NCI-H2029 (cell line): ENCODE measurements at regions not wholly inside any gene's neighbourhood (a gene's known extent, or its start where the extent isn't known, plus 50 kb on each side); places are given as distances from the start of the nearest gene placed in this dataset.
"Not testable (repeated sequence)": the region's sequence is repeated elsewhere in the genome, so short reads cannot be mapped to it uniquely, and the experiment has no call there.

Source experiments
- DNase-seq: peaks from one replicate; lab custom pipeline; 2025; lab: John Stamatoyannopoulos, UW

DNA sequence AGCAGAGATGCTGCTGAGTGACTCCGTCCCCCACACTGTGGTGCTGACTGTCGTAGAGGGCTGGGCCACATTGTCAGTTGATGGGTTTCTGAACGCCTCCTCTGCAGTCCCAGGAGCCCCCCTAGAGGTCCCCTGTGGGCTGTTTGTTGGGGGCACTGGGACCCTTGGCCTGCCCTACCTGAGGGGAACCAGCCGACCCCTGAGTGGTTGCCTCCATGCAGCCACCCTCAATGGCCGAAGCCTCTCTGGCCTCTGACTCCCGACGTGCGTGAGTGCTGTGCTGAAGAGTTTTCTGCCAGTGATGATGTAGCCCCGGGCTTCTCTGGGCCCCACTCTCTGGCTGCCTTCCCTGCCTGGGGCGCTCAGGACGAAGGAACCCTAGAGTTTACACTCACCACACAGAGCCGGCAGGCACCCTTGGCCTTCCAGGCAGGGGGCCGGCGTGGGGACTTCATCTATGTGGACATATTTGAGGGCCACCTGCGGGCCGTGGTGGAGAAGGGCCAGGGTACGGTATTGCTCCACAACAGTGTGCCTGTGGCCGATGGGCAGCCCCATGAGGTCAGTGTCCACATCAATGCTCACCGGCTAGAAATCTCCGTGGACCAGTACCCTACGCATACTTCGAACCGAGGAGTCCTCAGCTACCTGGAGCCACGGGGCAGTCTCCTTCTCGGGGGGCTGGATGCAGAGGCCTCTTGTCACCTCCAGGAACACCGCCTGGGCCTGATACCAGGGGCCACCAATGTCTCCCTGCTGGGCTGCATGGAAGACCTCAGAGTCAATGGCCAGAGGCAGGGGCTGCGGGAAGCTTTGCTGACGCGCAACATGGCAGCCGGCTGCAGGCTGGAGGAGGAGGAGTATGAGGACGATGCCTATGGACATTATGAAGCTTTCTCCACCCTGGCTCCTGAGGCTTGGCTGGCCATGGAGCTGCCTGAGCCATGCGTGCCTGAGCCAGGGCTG is 181.1 kb downstream of the TBC1D2B start:
- DNase-seq: not testable (repeated sequence)

- DNase-seq: no peak
Observed at GRCh38 chr15:77895742-77896141, 181.8 kb downstream of the TBC1D2B start.

DNA sequence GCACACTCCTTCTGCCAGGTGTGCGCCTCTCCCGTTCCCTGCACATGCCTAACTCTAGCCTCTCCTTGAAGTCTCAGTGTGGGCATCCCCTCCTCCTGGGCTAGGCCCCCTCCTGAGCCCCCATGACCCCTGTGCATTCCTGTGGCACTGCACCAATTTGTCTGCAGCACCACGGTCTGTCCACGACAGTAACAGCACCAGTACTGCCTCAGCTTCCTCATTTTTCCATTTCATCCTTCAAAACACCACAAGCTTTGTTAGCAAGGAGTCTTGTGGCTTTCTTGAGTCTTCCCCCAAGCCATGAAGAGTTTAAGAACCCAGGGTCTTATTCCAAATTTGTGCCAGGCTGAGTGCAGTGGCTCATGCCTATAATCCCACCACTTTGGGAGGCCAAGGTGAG is 182.4 kb downstream of the TBC1D2B start:
- not testable (repeated sequence) for DNase-seq

- DNase-seq: not testable (repeated sequence)
Observed at GRCh38 chr15:77893671-77894640, 183.6 kb downstream of the TBC1D2B start.

DNA sequence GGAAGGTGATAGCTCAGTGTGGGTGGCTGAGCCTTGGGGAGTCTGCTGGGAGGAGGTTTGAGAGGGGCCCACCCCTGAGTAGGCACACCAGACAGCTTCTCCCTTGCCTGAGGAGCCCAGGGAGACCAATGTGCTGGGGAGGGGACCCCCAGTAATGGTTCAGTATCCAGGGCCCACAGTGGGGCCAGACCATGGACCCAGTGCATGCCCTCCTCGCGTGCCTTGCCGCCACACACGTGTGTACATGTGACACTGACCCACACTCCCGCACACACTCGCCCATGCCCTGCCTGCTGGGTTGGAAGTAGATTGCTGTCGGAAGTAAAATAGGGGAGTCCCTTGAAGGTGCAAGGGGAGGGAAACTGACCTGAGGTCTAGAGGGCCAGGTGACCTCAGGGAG is 184.3 kb downstream of the TBC1D2B start:
- not testable (repeated sequence) for DNase-seq

GRCh38 chr15:77892335-77892734 is 185.2 kb downstream of the TBC1D2B start:
- DNase-seq: no peak

DNA sequence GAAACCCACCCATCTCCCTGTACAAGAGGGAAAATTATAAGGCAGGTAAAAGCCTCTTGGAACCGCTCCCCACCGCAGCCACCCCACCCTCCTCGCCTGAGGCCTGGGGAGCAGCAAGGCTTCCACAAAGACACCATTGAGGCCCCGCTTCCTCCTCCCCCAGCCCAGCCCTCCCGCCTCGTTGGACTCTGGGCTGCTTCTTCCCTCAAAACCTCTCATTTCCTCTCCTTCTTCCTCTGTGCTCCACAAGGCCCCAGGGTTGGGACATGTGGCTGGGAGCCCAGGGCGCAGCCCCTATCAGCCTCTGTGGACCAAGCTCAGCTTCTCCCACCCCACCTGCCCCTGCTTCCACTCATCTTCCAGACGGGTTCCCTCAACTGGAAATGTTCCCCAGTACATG is 185.6 kb downstream of the TBC1D2B start:
- not testable (repeated sequence) for DNase-seq

DNA sequence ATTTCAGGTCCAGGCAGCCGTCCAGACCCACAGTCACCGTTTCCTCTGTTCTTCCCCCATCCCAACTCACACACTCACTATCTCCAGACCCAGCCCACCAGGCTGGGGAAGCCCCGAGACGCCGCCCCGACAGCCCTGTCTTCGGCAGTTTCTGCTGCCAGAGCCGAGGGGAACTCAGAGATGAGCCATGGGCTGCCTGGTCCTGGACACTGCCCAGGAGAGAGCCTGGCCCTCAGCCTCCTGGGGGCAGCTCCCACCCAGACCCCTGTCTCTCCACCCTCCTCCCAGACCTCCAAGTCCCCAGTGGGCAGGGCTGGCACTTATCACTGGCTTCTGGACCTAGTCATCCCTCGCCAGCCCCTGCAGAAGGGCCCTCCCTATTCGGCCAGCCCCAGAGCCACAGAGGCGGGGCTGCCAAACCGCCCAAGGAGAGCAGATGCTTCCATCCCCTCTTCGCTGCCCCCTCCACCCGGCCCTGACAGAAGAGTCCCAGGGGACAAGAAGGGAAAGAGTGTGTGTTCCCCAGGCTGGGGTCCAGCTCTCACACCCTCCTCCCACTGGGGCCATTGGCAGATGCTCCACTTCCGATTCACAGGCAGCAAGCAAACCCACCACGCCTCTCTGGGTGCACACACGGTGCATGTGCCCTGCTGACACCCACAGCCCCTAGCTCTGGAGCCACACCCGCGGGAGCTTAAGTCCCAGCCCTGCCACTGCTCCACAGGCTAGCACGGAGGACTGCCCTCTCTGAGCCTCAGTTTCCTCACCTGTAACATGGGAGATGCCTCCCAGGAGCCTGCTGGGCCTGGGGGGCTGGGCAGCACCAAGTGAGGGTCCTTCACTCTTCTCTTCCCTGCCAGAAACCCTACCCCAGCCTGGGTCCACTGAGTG is 186.4 kb downstream of the TBC1D2B start:
- not testable (repeated sequence) for DNase-seq

- DNase-seq: not testable (repeated sequence)
Observed at GRCh38 chr15:77889828-77890725, 187.4 kb downstream of the TBC1D2B start.

- no peak for DNase-seq
Observed at GRCh38 chr15:77889009-77889806, 188.3 kb downstream of the TBC1D2B start.

- not testable (repeated sequence) for DNase-seq
Observed at GRCh38 chr15:77887563-77888429, 189.7 kb downstream of the TBC1D2B start.

- no peak for DNase-seq
Observed at GRCh38 chr15:77886805-77887448, 190.6 kb downstream of the TBC1D2B start.

DNA sequence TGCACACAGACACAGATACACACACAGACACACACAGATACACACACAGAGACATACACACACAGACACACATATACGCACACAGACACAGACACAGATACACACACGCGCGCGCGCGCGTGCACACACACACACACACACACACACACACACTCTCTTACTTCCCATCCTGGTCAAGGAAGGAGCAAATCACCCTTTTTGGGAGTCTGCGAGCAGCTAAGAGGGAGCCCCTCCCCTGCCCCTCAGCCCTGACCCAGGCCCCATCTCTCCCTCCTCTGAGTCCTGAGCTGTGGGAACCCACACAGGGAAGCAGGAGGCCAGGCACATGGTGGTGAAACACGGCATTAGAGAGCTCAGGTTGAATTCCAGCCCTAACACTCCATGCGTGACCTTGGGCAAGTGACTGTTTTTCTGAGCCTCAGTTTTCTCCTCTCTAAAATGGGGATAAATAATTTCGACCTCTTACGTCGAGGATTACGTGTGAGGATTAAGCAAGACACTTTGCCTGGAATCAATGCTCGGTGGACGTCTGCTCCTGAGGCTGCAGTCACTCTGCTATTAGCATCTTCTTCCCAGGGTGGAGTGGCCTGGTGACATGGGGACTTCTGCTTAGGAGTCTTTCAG is 191.5 kb downstream of the TBC1D2B start:
- DNase-seq: not testable (repeated sequence)

GRCh38 chr15:77883012-77883411 is 194.5 kb downstream of the TBC1D2B start:
- not testable (repeated sequence) for DNase-seq

GRCh38 chr15:77881950-77882349 is 195.6 kb downstream of the TBC1D2B start:
- DNase-seq: no peak

GRCh38 chr15:77881535-77881934 is 196.0 kb downstream of the TBC1D2B start:
- not testable (repeated sequence) for DNase-seq

DNA sequence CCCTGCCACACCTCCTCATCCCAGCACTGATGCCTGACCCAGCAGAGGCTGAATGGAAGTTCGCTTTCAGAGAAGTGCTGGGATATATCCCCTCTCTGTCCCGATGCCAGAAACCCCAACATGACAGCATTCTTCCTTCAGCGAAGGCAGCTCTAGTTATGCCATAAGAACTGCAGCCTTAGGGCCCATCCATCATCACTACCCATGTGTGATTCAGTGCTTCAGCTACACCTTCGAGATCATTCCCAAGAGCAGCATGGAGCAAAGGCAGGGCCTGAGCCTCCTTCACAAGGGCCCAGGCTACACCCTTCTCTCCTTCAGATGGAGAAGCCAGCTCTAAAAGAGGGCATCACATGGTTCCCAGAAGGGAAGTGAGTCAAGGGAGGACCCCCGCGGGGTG is 198.0 kb downstream of the TBC1D2B start:
- not testable (repeated sequence) for DNase-seq
